ENCODE measurements at regions not wholly inside any gene's neighbourhood (a gene's known extent, or its start where the extent isn't known, plus 50 kb on each side); places are given as distances from the start of the nearest gene placed in this dataset.
A peak's percentile ranks its signal among the peaks of the same experiment; 100 is the strongest.

GRCh38 chr19:30699871-30700280, 327.7 kb downstream of the ZNF536 start:
- no peak overlapping the region for H3K4me3 Mint-ChIP-seq
- no peaks in the 10 kb centered on the region for H3K36me3 ChIP-seq (ENCODE audit: control insufficient read depth, insufficient read depth, low read length)
- no peaks in the 10 kb centered on the region for H3K9me3 ChIP-seq (ENCODE audit: control insufficient read depth, low read length)
- peaks cover 11% of the 10 kb centered on the region for H3K4me1 Mint-ChIP-seq
- no peaks in the 10 kb centered on the region for H3K4me1 ChIP-seq (ENCODE audit: control insufficient read depth, insufficient read depth, low read length)
- no peak overlapping the region for H3K4me3 ChIP-seq (ENCODE audit: low read length)
- H3K9me3 Mint-ChIP-seq = no peaks in the 10 kb centered on the region
- DNase-seq = no peak
- no peaks in the 10 kb centered on the region for H3K27me3 Mint-ChIP-seq (ENCODE audit: insufficient read depth)
- no peak for TF ChIP-seq CTCF (conservative IDR thresholded peaks at IDR 0.05)
- no peaks in the 10 kb centered on the region for H3K36me3 Mint-ChIP-seq (ENCODE audit: low read depth)
- 93 to 94% methylated on average over 3 of the region's 3 CpGs for WGBS, 2 experiments (ENCODE audit: insufficient coverage in 1 of 2, insufficient read length in 1 of 2)
- H3K27ac ChIP-seq (ENCODE audit: low read depth, low read length) = no peak overlapping the region
- H3K9ac ChIP-seq (ENCODE audit: extremely low read depth, low read length, poor library complexity, severe bottlenecking) = no peak overlapping the region
- H3K27me3 ChIP-seq (ENCODE audit: control insufficient read depth, insufficient read depth, low read length, poor library complexity, severe bottlenecking) = no peaks in the 10 kb centered on the region
- H3K27ac Mint-ChIP-seq = no peak overlapping the region

- H3K9me3 Mint-ChIP-seq = no peaks in the 10 kb centered on the region
- Histone ChIP-seq H3K4me3 (ENCODE audit: low read length) (no peak overlapping the region), H3K36me3 (ENCODE audit: control insufficient read depth, insufficient read depth, low read length) (no peaks in the 10 kb centered on the region), H3K9ac (ENCODE audit: extremely low read depth, low read length, poor library complexity, severe bottlenecking) (no peak overlapping the region), H3K9me3 (ENCODE audit: control insufficient read depth, low read length) (no peaks in the 10 kb centered on the region), H3K27me3 (ENCODE audit: control insufficient read depth, insufficient read depth, low read length, poor library complexity, severe bottlenecking) (no peaks in the 10 kb centered on the region), H3K27ac (ENCODE audit: low read depth, low read length) (no peak overlapping the region), H3K4me1 (ENCODE audit: control insufficient read depth, insufficient read depth, low read length) (peaks cover 11% of the 10 kb centered on the region)
- 35 to 78% methylated on average over 1 to 6 of the region's 6 CpGs for WGBS, 2 experiments (ENCODE audit: insufficient coverage in 1 of 2, insufficient read length in 1 of 2)
- DNase-seq = peak; percentile 95
- peaks cover 37% of the 10 kb centered on the region for H3K4me1 Mint-ChIP-seq
- H3K4me3 Mint-ChIP-seq = no peak overlapping the region
- no peaks in the 10 kb centered on the region for H3K27me3 Mint-ChIP-seq (ENCODE audit: insufficient read depth)
- no peaks in the 10 kb centered on the region for H3K36me3 Mint-ChIP-seq (ENCODE audit: low read depth)
- TF ChIP-seq CTCF (conservative IDR thresholded peaks at IDR 0.05) = peak; percentile 90
- H3K27ac Mint-ChIP-seq = peak overlapping the region; percentile 71
Measured at GRCh38 chr19:30696514-30696913, 324.3 kb downstream of the ZNF536 start.

GRCh38 chr19:30695171-30695875, 323.1 kb downstream of the ZNF536 start:
- Histone ChIP-seq H3K27me3 (ENCODE audit: control insufficient read depth, insufficient read depth, low read length, poor library complexity, severe bottlenecking) (no peaks in the 10 kb centered on the region), H3K36me3 (ENCODE audit: control insufficient read depth, insufficient read depth, low read length) (no peaks in the 10 kb centered on the region), H3K4me3 (ENCODE audit: low read length) (no peak overlapping the region), H3K9me3 (ENCODE audit: control insufficient read depth, low read length) (no peaks in the 10 kb centered on the region), H3K9ac (ENCODE audit: extremely low read depth, low read length, poor library complexity, severe bottlenecking) (no peak overlapping the region), H3K27ac (ENCODE audit: low read depth, low read length) (no peak overlapping the region), H3K4me1 (ENCODE audit: control insufficient read depth, insufficient read depth, low read length) (peaks cover 15% of the 10 kb centered on the region)
- Mint-ChIP-seq H3K4me3 (no peak overlapping the region), H3K9me3 (no peaks in the 10 kb centered on the region), H3K27me3 (ENCODE audit: insufficient read depth) (no peaks in the 10 kb centered on the region), H3K4me1 (peaks cover 49% of the 10 kb centered on the region), H3K36me3 (ENCODE audit: low read depth) (no peaks in the 10 kb centered on the region), H3K27ac (peak overlapping the region; percentile 50)
- TF ChIP-seq CTCF (conservative IDR thresholded peaks at IDR 0.05) = peak; percentile 80
- DNase-seq = peak; percentile 86
- 75 to 78% methylated on average over 7 to 8 of the region's 8 CpGs for WGBS, 2 experiments (ENCODE audit: insufficient coverage in 1 of 2, insufficient read length in 1 of 2)

All from endodermal cell (in vitro differentiated cells).